Caki2 (cell line): ENCODE measurements at regions not wholly inside any gene's neighbourhood (a gene's known extent, or its start where the extent isn't known, plus 50 kb on each side); places are given as distances from the start of the nearest gene placed in this dataset.

Experiments
- DNase-seq: peaks from one replicate; pipeline ENCODE4 v3.0.0-alpha.2; 2015; ENCODE audit warnings: low read depth
- in situ Hi-C: cut with HindIII; loops from 2 replicates; pipeline ENCODE4 v1.10.0; 2016; ENCODE audit warnings: low sequenced_read_pairs, low pct_unique_long_range_greater_than_20kb, mixed read lengths

- DNase-seq = no peak
- in situ Hi-C loops = no loop called here
Observed at GRCh38 chr5:99955962-99956361, 579.2 kb upstream of the FAM174A start.

GRCh38 chr5:99955006-99955405 lies 580.2 kb upstream of the FAM174A start:
- DNase-seq = no peak
- in situ Hi-C loops = no loop called here

- no peak for DNase-seq
- in situ Hi-C loops = no loop called here
Observed at GRCh38 chr5:99949969-99950524, 585.1 kb upstream of the FAM174A start.

- in situ Hi-C loops = no loop called here
- DNase-seq = no peak
Observed at GRCh38 chr5:99949361-99949760, 585.8 kb upstream of the FAM174A start.

GRCh38 chr5:99948850-99949249 lies 586.3 kb upstream of the FAM174A start:
- in situ Hi-C loops = no loop called here
- DNase-seq = no peak

- in situ Hi-C loops = no loop called here
- DNase-seq = no peak
Observed at GRCh38 chr5:99945478-99946442, 589.4 kb upstream of the FAM174A start.

GRCh38 chr5:99940540-99940939 lies 594.6 kb upstream of the FAM174A start:
- DNase-seq = no peak
- in situ Hi-C loops = no loop called here

- no peak for DNase-seq
- in situ Hi-C loops = no loop called here
Observed at GRCh38 chr5:99936911-99937310, 598.3 kb upstream of the FAM174A start.

GRCh38 chr5:99929806-99930135 lies 605.4 kb upstream of the FAM174A start:
- in situ Hi-C loops = no loop called here
- DNase-seq = no peak

GRCh38 chr5:99929067-99929805 lies 605.9 kb upstream of the FAM174A start:
- in situ Hi-C loops = no loop called here
- no peak for DNase-seq

GRCh38 chr5:99928490-99928889 lies 606.7 kb upstream of the FAM174A start:
- in situ Hi-C loops = no loop called here
- no peak for DNase-seq

- no peak for DNase-seq
Observed at GRCh38 chr5:99926463-99926862, 608.7 kb upstream of the FAM174A start.

GRCh38 chr5:99922386-99922785 lies 612.8 kb upstream of the FAM174A start:
- in situ Hi-C loops = no loop called here
- no peak for DNase-seq

More at GRCh38 chr5:99926463-99926862, 608.7 kb upstream of the FAM174A start:
- in situ Hi-C loops = no loop called here

GRCh38 chr5:99911971-99912370 lies 623.2 kb upstream of the FAM174A start:
- in situ Hi-C loops = no loop called here
- no peak for DNase-seq

GRCh38 chr5:99906776-99907175 lies 628.4 kb upstream of the FAM174A start:
- DNase-seq = no peak
- in situ Hi-C loops = no loop called here

- in situ Hi-C loops = no loop called here
Observed at GRCh38 chr5:99901972-99902371, 633.2 kb upstream of the FAM174A start.

GRCh38 chr5:99900302-99900852 lies 634.8 kb upstream of the FAM174A start:
- DNase-seq = peak; percentile 88
- in situ Hi-C loops = no loop called here

More at GRCh38 chr5:99901972-99902371, 633.2 kb upstream of the FAM174A start:
- no peak for DNase-seq

- in situ Hi-C loops = no loop called here
- no peak for DNase-seq
Observed at GRCh38 chr5:99879791-99880511, 655.2 kb upstream of the FAM174A start.
